ENCODE measurements at regions not wholly inside any gene's neighbourhood (a gene's known extent, or its start where the extent isn't known, plus 50 kb on each side); places are given as distances from the start of the nearest gene placed in this dataset.
"Not testable (repeated sequence)": the region's sequence is repeated elsewhere in the genome, so short reads cannot be mapped to it uniquely, and the experiment has no call there.

- TF ChIP-seq CTCF (IDR thresholded peaks at IDR 0.05; ENCODE audit: poor library complexity, severe bottlenecking), result no peak
- no peaks in the 10 kb centered on the region for H3K4me1 ChIP-seq (ENCODE audit: insufficient read depth, poor library complexity, severe bottlenecking)
Measured at GRCh38 chr7:119842786-119843185, 430.2 kb upstream of the KCND2 start.

GRCh38 chr7:119861385-119861784, 411.6 kb upstream of the KCND2 start:
- no peak for DNase-seq (ENCODE audit: low spot score)
- no peaks in the 10 kb centered on the region for H3K36me3 ChIP-seq (ENCODE audit: low read depth)
- no peaks in the 10 kb centered on the region for H3K27me3 ChIP-seq (ENCODE audit: insufficient read depth, poor library complexity, severe bottlenecking)
- H3K27ac ChIP-seq (ENCODE audit: poor library complexity, severe bottlenecking), result no peak overlapping the region
- no peak for ATAC-seq (ENCODE audit: low read depth)
- H3K9me3 ChIP-seq (ENCODE audit: severe bottlenecking), result no peaks in the 10 kb centered on the region
- no peak for TF ChIP-seq CTCF (IDR thresholded peaks at IDR 0.05; ENCODE audit: poor library complexity, severe bottlenecking)
- H3K4me3 ChIP-seq (ENCODE audit: severe bottlenecking), result no peak overlapping the region
- H3K4me1 ChIP-seq (ENCODE audit: insufficient read depth, poor library complexity, severe bottlenecking), result no peaks in the 10 kb centered on the region

More at GRCh38 chr7:119842786-119843185, 430.2 kb upstream of the KCND2 start:
- Histone ChIP-seq H3K9me3 (ENCODE audit: severe bottlenecking) (no peaks in the 10 kb centered on the region), H3K4me3 (ENCODE audit: severe bottlenecking) (no peak overlapping the region), H3K27ac (ENCODE audit: poor library complexity, severe bottlenecking) (no peak overlapping the region), H3K36me3 (ENCODE audit: low read depth) (no peaks in the 10 kb centered on the region), H3K27me3 (ENCODE audit: insufficient read depth, poor library complexity, severe bottlenecking) (no peaks in the 10 kb centered on the region)
- ATAC-seq (ENCODE audit: low read depth), result no peak
- no peak for DNase-seq (ENCODE audit: low spot score)

GRCh38 chr7:119868387-119868786, 404.6 kb upstream of the KCND2 start:
- ATAC-seq (ENCODE audit: low read depth) (no peak), DNase-seq (ENCODE audit: low spot score) (no peak)
- Histone ChIP-seq H3K27ac (ENCODE audit: poor library complexity, severe bottlenecking) (no peak overlapping the region), H3K4me1 (ENCODE audit: insufficient read depth, poor library complexity, severe bottlenecking) (no peaks in the 10 kb centered on the region), H3K27me3 (ENCODE audit: insufficient read depth, poor library complexity, severe bottlenecking) (no peaks in the 10 kb centered on the region), H3K4me3 (ENCODE audit: severe bottlenecking) (no peak overlapping the region), H3K36me3 (ENCODE audit: low read depth) (no peaks in the 10 kb centered on the region; the same call in 1 of the 2 replicates), H3K9me3 (ENCODE audit: severe bottlenecking) (no peaks in the 10 kb centered on the region)
- TF ChIP-seq CTCF (IDR thresholded peaks at IDR 0.05; ENCODE audit: poor library complexity, severe bottlenecking), result no peak

- Histone ChIP-seq H3K27ac (ENCODE audit: poor library complexity, severe bottlenecking) (no peak overlapping the region), H3K4me3 (ENCODE audit: severe bottlenecking) (no peak overlapping the region), H3K4me1 (ENCODE audit: insufficient read depth, poor library complexity, severe bottlenecking) (no peaks in the 10 kb centered on the region), H3K9me3 (ENCODE audit: severe bottlenecking) (no peaks in the 10 kb centered on the region), H3K27me3 (ENCODE audit: insufficient read depth, poor library complexity, severe bottlenecking) (no peaks in the 10 kb centered on the region), H3K36me3 (ENCODE audit: low read depth) (no peaks in the 10 kb centered on the region)
- TF ChIP-seq CTCF (IDR thresholded peaks at IDR 0.05; ENCODE audit: poor library complexity, severe bottlenecking), result no peak
- ATAC-seq (ENCODE audit: low read depth) (no peak), DNase-seq (ENCODE audit: low spot score) (no peak)
Measured at GRCh38 chr7:119879835-119880234, 393.1 kb upstream of the KCND2 start.

GRCh38 chr7:119886007-119886406, 387.0 kb upstream of the KCND2 start:
- Histone ChIP-seq H3K4me1 (ENCODE audit: insufficient read depth, poor library complexity, severe bottlenecking) (no peaks in the 10 kb centered on the region), H3K9me3 (ENCODE audit: severe bottlenecking) (no peaks in the 10 kb centered on the region), H3K36me3 (ENCODE audit: low read depth) (no peaks in the 10 kb centered on the region), H3K27me3 (ENCODE audit: insufficient read depth, poor library complexity, severe bottlenecking) (no peaks in the 10 kb centered on the region), H3K4me3 (ENCODE audit: severe bottlenecking) (no peak overlapping the region), H3K27ac (ENCODE audit: poor library complexity, severe bottlenecking) (no peak overlapping the region)
- DNase-seq (ENCODE audit: low spot score) (no peak), ATAC-seq (ENCODE audit: low read depth) (no peak)
- TF ChIP-seq CTCF (IDR thresholded peaks at IDR 0.05; ENCODE audit: poor library complexity, severe bottlenecking), result no peak

- H3K27me3 ChIP-seq (ENCODE audit: insufficient read depth, poor library complexity, severe bottlenecking); ATAC-seq (ENCODE audit: low read depth); H3K9me3 ChIP-seq (ENCODE audit: severe bottlenecking); H3K27ac ChIP-seq (ENCODE audit: poor library complexity, severe bottlenecking); DNase-seq (ENCODE audit: low spot score); H3K4me3 ChIP-seq (ENCODE audit: severe bottlenecking); H3K4me1 ChIP-seq (ENCODE audit: insufficient read depth, poor library complexity, severe bottlenecking); H3K36me3 ChIP-seq (ENCODE audit: low read depth): not testable (repeated sequence)
Measured at GRCh38 chr7:119886525-119886924, 386.4 kb upstream of the KCND2 start.

Measured in RWPE2 (cell line).